Suprapubic skin (tissue), 4 donors: ENCODE measurements at regions not wholly inside any gene's neighbourhood (a gene's known extent, or its start where the extent isn't known, plus 50 kb on each side); places are given as distances from the start of the nearest gene placed in this dataset.

Source experiments
- DNase-seq, 2 donors: peaks; one replicate each; pipeline ENCODE4 v3.0.0-alpha.2; 2019; ENCODE audit warnings: low spot score in 2 of 2
- H3K27ac ChIP-seq: fragments of 200-600 bp; sonication (generic); one replicate; pipeline ENCODE4 v1.5.1; 2019
- H3K27me3 ChIP-seq: fragments of 200-600 bp; sonication (generic); one replicate; pipeline ENCODE4 v1.5.1; 2019
- H3K36me3 ChIP-seq: fragments of 200-600 bp; sonication (generic); one replicate; pipeline ENCODE4 v1.5.1; 2019
- H3K4me1 ChIP-seq: fragments of 200-600 bp; sonication (generic); one replicate; pipeline ENCODE4 v1.5.1; 2019
- H3K4me3 ChIP-seq: fragments of 200-600 bp; sonication (generic); one replicate; pipeline ENCODE4 v1.5.1; 2019; ENCODE audit warnings: mild to moderate bottlenecking
- H3K9me3 ChIP-seq: fragments of 200-600 bp; sonication (generic); one replicate; pipeline ENCODE4 v1.5.1; 2019
- CTCF ChIP-seq, 2 donors: fragments of 200-600 bp in 1 of 2; fragments of 450-650 bp in 1 of 2; sonication (generic) in 1 of 2; IDR thresholded peaks; one replicate each; pipeline ENCODE4 v1.5.1; 2016 to 2019; ENCODE audit warnings: antibody characterized with exemption in 2 of 2, mild to moderate bottlenecking in 1 of 2, moderate library complexity in 1 of 2
- EP300 ChIP-seq: sonication (generic); formaldehyde crosslinking; IDR thresholded peaks from one replicate; pipeline ENCODE4 v1.6.1; 2017; ENCODE audit warnings: antibody characterized with exemption
- POLR2A ChIP-seq, 2 donors: fragments of 450-650 bp; IDR thresholded peaks; one replicate each; pipeline ENCODE4 v1.6.1; 2017; ENCODE audit warnings: antibody characterized with exemption in 2 of 2, mild to moderate bottlenecking in 2 of 2, moderate library complexity in 2 of 2
- POLR2AphosphoS5 ChIP-seq, 3 donors: sonication (generic); formaldehyde crosslinking; IDR thresholded peaks; one replicate each; pipeline ENCODE4 v1.6.1; 2017; ENCODE audit warnings: antibody characterized with exemption in 3 of 3
- WGBS: methylation state at CpG from one replicate; pipeline ENCODE4 v1.1.5; 2018; 5-methylcytosine and 5-hydroxymethylcytosine counted together

DNA sequence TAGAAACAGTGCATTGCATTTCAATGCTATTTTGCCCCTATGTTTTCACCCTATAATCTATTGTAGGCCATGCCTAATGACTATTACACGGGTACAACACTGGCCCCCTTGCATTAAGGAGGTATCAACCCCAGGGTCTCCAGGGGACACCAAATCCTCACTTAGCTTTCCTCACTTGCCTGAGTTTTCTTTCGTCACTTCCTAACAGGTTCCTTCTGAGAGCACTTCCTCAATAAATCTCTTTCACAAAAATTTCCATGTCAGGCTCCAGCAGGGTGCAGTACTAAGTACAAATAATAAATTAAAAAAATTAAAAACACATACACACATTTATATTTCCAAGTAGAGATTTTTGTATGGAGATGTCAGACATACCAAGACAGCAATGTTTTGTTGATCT lies 165.0 kb downstream of the RBM46 start:
- no peaks in the 10 kb centered on the region for H3K9me3 ChIP-seq
- no peaks in the 10 kb centered on the region for H3K27me3 ChIP-seq
- whole genome bisulfite sequencing: 44% methylated on average over 2 of the region's 2 CpGs
- H3K27ac ChIP-seq: no peak overlapping the region
- no peaks in the 10 kb centered on the region for H3K36me3 ChIP-seq
- no peak for DNase-seq
- H3K4me1 ChIP-seq: no peaks in the 10 kb centered on the region
- no peak for TF ChIP-seq EP300
- no peak for TF ChIP-seq CTCF (IDR thresholded peaks at IDR 0.05)
- no peak for TF ChIP-seq POLR2A (IDR thresholded peaks at IDR 0.05)
- TF ChIP-seq POLR2AphosphoS5 (IDR thresholded peaks at IDR 0.05): no peak
- H3K4me3 ChIP-seq: no peak overlapping the region

DNA sequence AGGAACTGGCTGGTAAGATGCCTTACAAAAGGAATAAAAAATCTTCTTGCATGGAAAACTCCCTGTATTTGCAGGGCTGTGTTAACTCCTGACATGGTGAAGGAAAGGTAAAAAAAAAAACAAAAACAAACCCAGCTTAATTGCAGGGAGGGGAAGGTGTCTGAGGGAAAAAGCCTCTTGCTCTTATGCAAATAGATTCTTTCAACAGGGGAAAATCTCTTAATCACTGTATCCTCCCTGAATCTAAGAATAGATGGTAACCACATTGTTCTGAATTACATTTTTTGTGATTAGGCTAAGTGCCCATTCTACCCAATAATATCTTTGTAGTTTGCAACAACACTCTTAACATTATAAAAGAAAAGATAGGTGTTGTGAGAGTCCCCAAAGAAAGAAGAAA lies 172.6 kb downstream of the RBM46 start:
- Histone ChIP-seq H3K9me3 (no peaks in the 10 kb centered on the region), H3K27me3 (no peaks in the 10 kb centered on the region), H3K4me1 (no peaks in the 10 kb centered on the region), H3K4me3 (no peak overlapping the region), H3K36me3 (no peaks in the 10 kb centered on the region), H3K27ac (no peak overlapping the region)
- TF ChIP-seq POLR2AphosphoS5 (IDR thresholded peaks at IDR 0.05): no peak
- TF ChIP-seq POLR2A (IDR thresholded peaks at IDR 0.05): no peak
- no peak for TF ChIP-seq CTCF (IDR thresholded peaks at IDR 0.05)
- TF ChIP-seq EP300: no peak
- DNase-seq: no peak

DNA sequence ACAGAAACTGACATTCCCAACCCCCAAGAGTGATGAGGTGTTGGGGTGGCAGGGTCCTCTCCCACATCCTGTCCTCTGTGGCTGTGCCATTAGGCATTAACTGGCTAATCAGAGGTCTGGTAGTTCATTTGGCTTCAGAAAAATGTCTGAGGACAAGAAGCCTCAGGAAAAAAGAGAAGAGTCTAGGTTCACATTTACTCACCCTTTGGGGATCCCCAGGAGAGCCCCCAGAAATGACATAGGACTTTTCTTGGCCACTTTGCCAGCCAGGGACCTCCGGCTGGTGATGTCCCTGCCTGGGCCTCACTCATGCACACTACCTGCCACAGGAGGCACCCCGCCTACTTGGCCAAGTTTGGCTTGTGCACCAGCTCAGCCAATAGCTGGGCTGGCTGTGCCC lies 173.0 kb downstream of the RBM46 start:
- DNase-seq: no peak
- Histone ChIP-seq H3K9me3 (no peaks in the 10 kb centered on the region), H3K4me1 (no peaks in the 10 kb centered on the region), H3K36me3 (no peaks in the 10 kb centered on the region), H3K27me3 (no peaks in the 10 kb centered on the region), H3K4me3 (no peak overlapping the region), H3K27ac (no peak overlapping the region)
- TF ChIP-seq EP300 (no peak), POLR2AphosphoS5 (IDR thresholded peaks at IDR 0.05) (no peak), CTCF (IDR thresholded peaks at IDR 0.05) (no peak), POLR2A (IDR thresholded peaks at IDR 0.05) (no peak)
- 85% methylated on average over 2 of the region's 2 CpGs for WGBS

DNA sequence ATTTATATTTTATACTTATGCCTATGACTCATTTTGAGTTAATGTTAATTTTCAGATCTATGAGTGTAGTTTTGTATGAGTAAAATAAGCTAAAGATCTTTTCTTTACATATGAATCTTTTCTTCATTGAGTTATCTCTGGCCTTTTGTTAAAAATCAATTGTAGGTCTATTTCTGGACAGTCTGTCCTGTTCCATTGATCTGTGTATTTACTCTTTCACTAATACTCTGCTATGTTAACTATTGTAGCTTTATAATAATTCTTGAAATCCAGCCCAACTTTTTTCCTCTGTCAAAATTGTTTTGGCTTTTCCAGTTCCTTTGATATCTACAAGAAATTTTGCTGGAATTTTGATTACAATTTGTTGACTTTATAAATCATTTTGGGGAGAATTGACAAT lies 177.0 kb downstream of the RBM46 start:
- no peak for DNase-seq
- TF ChIP-seq EP300: no peak
- TF ChIP-seq POLR2A (IDR thresholded peaks at IDR 0.05): no peak
- TF ChIP-seq POLR2AphosphoS5 (IDR thresholded peaks at IDR 0.05): no peak
- TF ChIP-seq CTCF (IDR thresholded peaks at IDR 0.05): no peak
- Histone ChIP-seq H3K9me3 (no peaks in the 10 kb centered on the region), H3K4me1 (no peaks in the 10 kb centered on the region), H3K27me3 (no peaks in the 10 kb centered on the region), H3K36me3 (no peaks in the 10 kb centered on the region), H3K27ac (no peak overlapping the region), H3K4me3 (no peak overlapping the region)

DNA sequence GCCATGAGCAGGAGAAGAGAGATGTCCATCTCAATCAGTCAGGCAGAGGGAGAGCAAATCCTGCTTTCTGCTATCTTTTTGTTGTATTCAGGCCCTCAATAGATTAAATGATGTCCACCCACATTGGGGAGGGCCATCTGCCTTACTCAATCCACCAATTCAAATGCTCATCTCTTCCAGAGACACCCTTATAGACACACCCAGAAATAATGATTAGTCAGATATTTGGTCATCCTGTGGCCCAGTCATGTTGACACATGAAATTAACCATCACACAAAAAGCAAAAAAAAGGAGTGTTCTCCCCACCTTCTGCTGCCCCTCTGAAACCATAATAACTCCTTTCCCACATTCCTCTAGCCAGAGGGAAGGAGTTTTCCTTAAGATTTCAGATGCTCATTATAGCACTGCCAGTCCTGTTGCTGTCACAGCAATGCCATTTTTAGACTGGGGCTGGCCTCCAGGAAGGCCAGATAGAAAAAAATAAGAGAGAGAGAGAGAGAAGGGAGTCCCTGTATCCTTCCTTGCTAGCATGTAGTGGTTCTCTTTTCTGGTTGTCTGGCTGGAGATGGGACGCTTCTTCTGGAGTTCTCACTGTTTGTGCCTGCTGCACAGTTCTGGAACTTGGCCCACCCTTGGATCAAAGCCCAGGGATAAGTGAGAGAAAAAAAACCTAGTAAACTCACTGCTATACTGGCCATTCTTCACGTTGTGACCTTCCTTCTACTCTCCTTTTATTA lies 177.7 kb downstream of the RBM46 start:
- H3K4me3 ChIP-seq: no peak overlapping the region
- no peaks in the 10 kb centered on the region for H3K36me3 ChIP-seq
- no peaks in the 10 kb centered on the region for H3K4me1 ChIP-seq
- H3K27me3 ChIP-seq: no peaks in the 10 kb centered on the region
- TF ChIP-seq EP300 (no peak), CTCF (IDR thresholded peaks at IDR 0.05) (no peak), POLR2AphosphoS5 (IDR thresholded peaks at IDR 0.05) (no peak)
- no peak overlapping the region for H3K27ac ChIP-seq
- 14% methylated on average over 2 of the region's 2 CpGs for WGBS
- no peaks in the 10 kb centered on the region for H3K9me3 ChIP-seq
- no peak for DNase-seq
